ENCODE measurements at regions not wholly inside any gene's neighbourhood (a gene's known extent, or its start where the extent isn't known, plus 50 kb on each side); places are given as distances from the start of the nearest gene placed in this dataset.

- DNase-seq (ENCODE audit: low spot score), result no peak
- Mint-ChIP-seq H3K4me1 (ENCODE audit: low read depth) (no peaks in the 10 kb centered on the region), H3K27ac (ENCODE audit: unreplicated experiment) (no peak overlapping the region), H3K36me3 (ENCODE audit: low read depth) (no peaks in the 10 kb centered on the region), H3K4me3 (ENCODE audit: unreplicated experiment) (no peak overlapping the region), H3K27me3 (ENCODE audit: low read depth) (peaks cover 8% of the 10 kb centered on the region), H3K9me3 (ENCODE audit: low read depth) (no peaks in the 10 kb centered on the region)
- no peak for TF ChIP-seq CTCF (IDR thresholded peaks at IDR 0.05)
These were observed 222.3 kb downstream of the CTTN start for GRCh38 chr11:70620510-70621184.

- Mint-ChIP-seq H3K9me3 (ENCODE audit: low read depth) (no peaks in the 10 kb centered on the region), H3K4me1 (ENCODE audit: low read depth) (no peaks in the 10 kb centered on the region), H3K27ac (ENCODE audit: unreplicated experiment) (no peak overlapping the region), H3K36me3 (ENCODE audit: low read depth) (no peaks in the 10 kb centered on the region), H3K4me3 (ENCODE audit: unreplicated experiment) (no peak overlapping the region), H3K27me3 (ENCODE audit: low read depth) (peaks cover 11% of the 10 kb centered on the region)
- DNase-seq (ENCODE audit: low spot score), result no peak
- TF ChIP-seq CTCF (IDR thresholded peaks at IDR 0.05), result no peak
These were observed 222.9 kb downstream of the CTTN start for GRCh38 chr11:70621241-70621640.

GRCh38 chr11:70622091-70622490, 223.8 kb downstream of the CTTN start:
- Mint-ChIP-seq H3K4me1 (ENCODE audit: low read depth) (no peaks in the 10 kb centered on the region), H3K9me3 (ENCODE audit: low read depth) (no peaks in the 10 kb centered on the region), H3K27me3 (ENCODE audit: low read depth) (peaks cover 14% of the 10 kb centered on the region), H3K4me3 (ENCODE audit: unreplicated experiment) (no peak overlapping the region), H3K27ac (ENCODE audit: unreplicated experiment) (no peak overlapping the region), H3K36me3 (ENCODE audit: low read depth) (no peaks in the 10 kb centered on the region)
- no peak for TF ChIP-seq CTCF (IDR thresholded peaks at IDR 0.05)
- no peak for DNase-seq (ENCODE audit: low spot score)

GRCh38 chr11:70623906-70624597, 225.7 kb downstream of the CTTN start:
- Mint-ChIP-seq H3K27me3 (ENCODE audit: low read depth) (peaks cover 16% of the 10 kb centered on the region), H3K9me3 (ENCODE audit: low read depth) (no peaks in the 10 kb centered on the region), H3K27ac (ENCODE audit: unreplicated experiment) (no peak overlapping the region), H3K4me1 (ENCODE audit: low read depth) (no peaks in the 10 kb centered on the region), H3K4me3 (ENCODE audit: unreplicated experiment) (no peak overlapping the region), H3K36me3 (ENCODE audit: low read depth) (no peaks in the 10 kb centered on the region)
- DNase-seq (ENCODE audit: low spot score), result no peak
- no peak for TF ChIP-seq CTCF (IDR thresholded peaks at IDR 0.05)

- no peaks in the 10 kb centered on the region for H3K4me1 Mint-ChIP-seq (ENCODE audit: low read depth)
- no peak overlapping the region for H3K4me3 Mint-ChIP-seq (ENCODE audit: unreplicated experiment)
- peaks cover 16% of the 10 kb centered on the region for H3K27me3 Mint-ChIP-seq (ENCODE audit: low read depth)
- no peaks in the 10 kb centered on the region for H3K9me3 Mint-ChIP-seq (ENCODE audit: low read depth)
- no peak overlapping the region for H3K27ac Mint-ChIP-seq (ENCODE audit: unreplicated experiment)
- no peak for TF ChIP-seq CTCF (IDR thresholded peaks at IDR 0.05)
- H3K36me3 Mint-ChIP-seq (ENCODE audit: low read depth), result no peaks in the 10 kb centered on the region
- no peak for DNase-seq (ENCODE audit: low spot score)
These were observed 226.3 kb downstream of the CTTN start for GRCh38 chr11:70624598-70624993.

Measured in chondrocyte (in vitro differentiated cells).